ENCODE measurements at regions not wholly inside any gene's neighbourhood (a gene's known extent, or its start where the extent isn't known, plus 50 kb on each side); places are given as distances from the start of the nearest gene placed in this dataset.

DNA sequence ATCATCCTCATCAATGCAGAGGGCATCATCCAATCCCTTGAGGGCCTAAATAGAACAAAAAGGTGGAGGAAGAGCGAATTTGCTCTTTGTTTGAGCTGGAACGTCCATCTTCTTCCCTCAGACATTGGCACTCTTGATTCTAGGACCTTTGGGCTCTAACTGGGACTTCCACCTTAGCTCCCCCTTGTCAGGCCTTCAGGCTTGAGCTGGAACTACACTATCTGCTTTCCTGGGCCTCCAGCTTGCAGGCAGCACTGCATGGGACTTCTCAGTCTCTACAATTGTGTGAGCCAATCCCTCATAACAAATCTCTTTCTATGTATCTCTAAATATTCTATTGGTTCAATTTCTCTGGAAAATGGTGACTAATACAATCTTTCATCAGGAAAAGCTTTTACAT lies 155.4 kb downstream of the MCHR2 start:
- H3K27ac ChIP-seq, result no peak overlapping the region
- 57 to 83% (median 71%) methylated on average over 2 of the region's 2 CpGs for WGBS, 3 donors
- H3K4me3 ChIP-seq, result no peak overlapping the region
- H3K9me3 ChIP-seq, result no peaks in the 10 kb centered on the region
- H3K36me3 ChIP-seq, result no peaks in the 10 kb centered on the region
- DNase-seq, result no peak
- H3K4me1 ChIP-seq (ENCODE audit: insufficient read depth), result no peaks in the 10 kb centered on the region
- no peaks in the 10 kb centered on the region for H3K27me3 ChIP-seq
- no peak for TF ChIP-seq POLR2A (IDR thresholded peaks at IDR 0.05)
- no peak for TF ChIP-seq EP300 (IDR thresholded peaks at IDR 0.05)
- TF ChIP-seq CTCF (IDR thresholded peaks at IDR 0.05), result no peak
- intact Hi-C loops (cut with DNase I), result no loop called here

GRCh38 chr6:99841297-99841696 lies 152.7 kb downstream of the MCHR2 start:
- intact Hi-C loops (cut with DNase I), result no loop called here
- 0 to 40% (median 30%) methylated on average over 1 of the region's 1 CpG for WGBS, 3 donors

GRCh38 chr6:99846006-99846405 lies 148.0 kb downstream of the MCHR2 start:
- Histone ChIP-seq H3K4me1 (ENCODE audit: insufficient read depth) (no peaks in the 10 kb centered on the region), H3K36me3 (no peaks in the 10 kb centered on the region), H3K27ac (no peak overlapping the region), H3K9me3 (no peaks in the 10 kb centered on the region), H3K4me3 (no peak overlapping the region), H3K27me3 (no peaks in the 10 kb centered on the region)
- WGBS, 3 donors, result 74 to 85% (median 82%) methylated on average over 2 of the region's 2 CpGs
- intact Hi-C loops (cut with DNase I), result no loop called here
- TF ChIP-seq POLR2A (IDR thresholded peaks at IDR 0.05) (no peak), CTCF (IDR thresholded peaks at IDR 0.05) (no peak), EP300 (IDR thresholded peaks at IDR 0.05) (no peak)
- no peak for DNase-seq

More at GRCh38 chr6:99841297-99841696, 152.7 kb downstream of the MCHR2 start:
- H3K9me3 ChIP-seq, result no peaks in the 10 kb centered on the region
- DNase-seq, result no peak
- no peaks in the 10 kb centered on the region for H3K27me3 ChIP-seq
- TF ChIP-seq CTCF (IDR thresholded peaks at IDR 0.05) (no peak), POLR2A (IDR thresholded peaks at IDR 0.05) (no peak), EP300 (IDR thresholded peaks at IDR 0.05) (no peak)
- no peaks in the 10 kb centered on the region for H3K4me1 ChIP-seq (ENCODE audit: insufficient read depth)
- H3K4me3 ChIP-seq, result no peak overlapping the region
- no peaks in the 10 kb centered on the region for H3K36me3 ChIP-seq
- no peak overlapping the region for H3K27ac ChIP-seq

DNA sequence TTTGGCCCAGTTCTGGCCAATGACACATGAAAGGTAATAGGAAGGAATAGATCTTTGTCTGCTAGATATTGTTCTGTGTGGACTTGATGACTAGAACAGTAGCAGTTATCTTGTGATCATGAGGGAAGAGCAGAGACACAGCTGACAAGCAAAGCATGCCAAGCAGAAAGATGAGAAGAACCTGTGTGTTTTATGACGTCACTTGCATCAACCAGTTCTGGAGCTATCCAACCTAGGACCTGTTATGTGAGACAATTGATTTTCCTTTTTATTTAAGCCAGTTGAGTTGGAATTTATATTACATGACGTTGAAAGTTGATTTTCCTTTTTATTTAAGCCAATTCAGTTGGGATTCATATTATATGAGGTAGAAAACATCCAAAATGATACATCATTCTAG lies 143.2 kb downstream of the MCHR2 start:
- Histone ChIP-seq H3K36me3 (no peaks in the 10 kb centered on the region), H3K4me1 (ENCODE audit: insufficient read depth) (no peaks in the 10 kb centered on the region), H3K27ac (no peak overlapping the region), H3K9me3 (no peaks in the 10 kb centered on the region), H3K27me3 (no peaks in the 10 kb centered on the region), H3K4me3 (no peak overlapping the region)
- 63 to 75% (median 69%) methylated on average over 2 of the region's 2 CpGs for WGBS, 3 donors
- TF ChIP-seq EP300 (IDR thresholded peaks at IDR 0.05) (no peak), POLR2A (IDR thresholded peaks at IDR 0.05) (no peak), CTCF (IDR thresholded peaks at IDR 0.05) (no peak)
- intact Hi-C loops (cut with DNase I), result no loop called here
- DNase-seq, result no peak

GRCh38 chr6:99852031-99852430 lies 142.0 kb downstream of the MCHR2 start:
- Histone ChIP-seq H3K4me3 (no peak overlapping the region), H3K27ac (no peak overlapping the region), H3K9me3 (no peaks in the 10 kb centered on the region), H3K36me3 (no peaks in the 10 kb centered on the region), H3K4me1 (ENCODE audit: insufficient read depth) (no peaks in the 10 kb centered on the region), H3K27me3 (no peaks in the 10 kb centered on the region)
- no peak for TF ChIP-seq POLR2A (IDR thresholded peaks at IDR 0.05)
- no peak for DNase-seq
- WGBS, 3 donors, result 77 to 92% (median 78%) methylated on average over 3 of the region's 3 CpGs
- intact Hi-C loops (cut with DNase I), result no loop called here

Measured in ovary (tissue), 7 donors.